DND-41 (cell line): ENCODE measurements at regions not wholly inside any gene's neighbourhood (a gene's known extent, or its start where the extent isn't known, plus 50 kb on each side); places are given as distances from the start of the nearest gene placed in this dataset.

Source experiments
- EZH2 ChIP-seq: IDR thresholded peaks from 3 replicates; pipeline ENCODE4 v1.6.1; 2012; ENCODE audit warnings: borderline replicate concordance, low read depth, mild to moderate bottlenecking, moderate library complexity, low read length, inconsistent platforms; ENCODE audit not compliant: severe bottlenecking
- TF ChIP-seq, protein P1 (sequence below): IDR thresholded peaks from 2 replicates; pipeline ENCODE4 v1.5.1; 2012; ENCODE audit warnings: borderline replicate concordance, low read length, moderate library complexity, mild to moderate bottlenecking; ENCODE audit not compliant: poor library complexity, severe bottlenecking; ENCODE audit errors: extremely low read depth

DNA sequence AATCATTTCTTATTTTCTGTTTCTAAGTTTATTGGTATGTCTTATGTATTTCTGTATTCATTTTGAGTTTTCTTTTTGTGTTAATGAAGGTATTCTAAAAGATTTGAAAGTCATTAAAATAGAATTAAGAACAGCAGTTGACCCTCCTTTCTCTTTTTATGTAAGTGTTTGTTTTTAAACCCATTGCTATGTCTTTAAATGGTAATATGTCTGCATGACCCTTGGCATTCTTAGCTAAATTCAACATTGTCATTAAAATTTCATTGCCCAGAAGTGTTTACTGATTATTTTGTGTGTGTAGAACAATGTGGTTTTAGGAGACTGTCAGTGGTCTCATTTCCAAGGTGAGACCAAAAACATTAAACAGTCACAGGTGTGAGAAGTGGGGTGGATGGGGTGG, 197.8 kb downstream of the PCDH7 start:
- no peak for TF ChIP-seq EZH2
- TF ChIP-seq, protein P1, sequence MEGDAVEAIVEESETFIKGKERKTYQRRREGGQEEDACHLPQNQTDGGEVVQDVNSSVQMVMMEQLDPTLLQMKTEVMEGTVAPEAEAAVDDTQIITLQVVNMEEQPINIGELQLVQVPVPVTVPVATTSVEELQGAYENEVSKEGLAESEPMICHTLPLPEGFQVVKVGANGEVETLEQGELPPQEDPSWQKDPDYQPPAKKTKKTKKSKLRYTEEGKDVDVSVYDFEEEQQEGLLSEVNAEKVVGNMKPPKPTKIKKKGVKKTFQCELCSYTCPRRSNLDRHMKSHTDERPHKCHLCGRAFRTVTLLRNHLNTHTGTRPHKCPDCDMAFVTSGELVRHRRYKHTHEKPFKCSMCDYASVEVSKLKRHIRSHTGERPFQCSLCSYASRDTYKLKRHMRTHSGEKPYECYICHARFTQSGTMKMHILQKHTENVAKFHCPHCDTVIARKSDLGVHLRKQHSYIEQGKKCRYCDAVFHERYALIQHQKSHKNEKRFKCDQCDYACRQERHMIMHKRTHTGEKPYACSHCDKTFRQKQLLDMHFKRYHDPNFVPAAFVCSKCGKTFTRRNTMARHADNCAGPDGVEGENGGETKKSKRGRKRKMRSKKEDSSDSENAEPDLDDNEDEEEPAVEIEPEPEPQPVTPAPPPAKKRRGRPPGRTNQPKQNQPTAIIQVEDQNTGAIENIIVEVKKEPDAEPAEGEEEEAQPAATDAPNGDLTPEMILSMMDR: no peak
